Loucy (cell line): ENCODE measurements at regions not wholly inside any gene's neighbourhood (a gene's known extent, or its start where the extent isn't known, plus 50 kb on each side); places are given as distances from the start of the nearest gene placed in this dataset.

Source experiments
- EZH2phosphoT487 ChIP-seq: fragments of 200-600 bp; IDR thresholded peaks from 2 replicates; pipeline ENCODE4 v1.6.1; 2018; ENCODE audit warnings: antibody characterized with exemption, mild to moderate bottlenecking, moderate library complexity, borderline replicate concordance
- TF ChIP-seq, protein P1 (sequence below): fragments of 200-600 bp; sonication (generic); conservative IDR thresholded peaks from 2 replicates; pipeline ENCODE4 v1.5.1; 2014; ENCODE audit warnings: mild to moderate bottlenecking, antibody characterized with exemption, low read length

DNA sequence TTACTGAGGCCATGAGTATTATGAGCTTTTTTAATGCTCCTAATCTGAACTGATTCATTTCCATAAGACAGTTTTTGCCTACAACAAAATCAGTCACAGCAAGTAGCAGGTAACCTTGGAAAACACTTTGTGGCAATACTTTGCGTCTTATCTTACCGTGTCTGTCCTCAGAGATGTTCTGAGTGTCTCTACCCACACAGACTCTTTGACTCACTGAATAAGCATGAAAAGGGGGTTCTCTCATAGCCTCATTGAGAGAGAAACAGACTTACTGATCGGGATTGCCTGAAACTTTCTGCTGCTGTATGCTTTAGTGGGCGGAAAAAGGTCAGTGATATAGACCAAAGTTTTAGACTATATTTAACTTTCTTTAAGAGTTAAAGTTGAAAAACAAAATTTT lies 92.6 kb downstream of the MYL12B start:
- TF ChIP-seq, protein P1, sequence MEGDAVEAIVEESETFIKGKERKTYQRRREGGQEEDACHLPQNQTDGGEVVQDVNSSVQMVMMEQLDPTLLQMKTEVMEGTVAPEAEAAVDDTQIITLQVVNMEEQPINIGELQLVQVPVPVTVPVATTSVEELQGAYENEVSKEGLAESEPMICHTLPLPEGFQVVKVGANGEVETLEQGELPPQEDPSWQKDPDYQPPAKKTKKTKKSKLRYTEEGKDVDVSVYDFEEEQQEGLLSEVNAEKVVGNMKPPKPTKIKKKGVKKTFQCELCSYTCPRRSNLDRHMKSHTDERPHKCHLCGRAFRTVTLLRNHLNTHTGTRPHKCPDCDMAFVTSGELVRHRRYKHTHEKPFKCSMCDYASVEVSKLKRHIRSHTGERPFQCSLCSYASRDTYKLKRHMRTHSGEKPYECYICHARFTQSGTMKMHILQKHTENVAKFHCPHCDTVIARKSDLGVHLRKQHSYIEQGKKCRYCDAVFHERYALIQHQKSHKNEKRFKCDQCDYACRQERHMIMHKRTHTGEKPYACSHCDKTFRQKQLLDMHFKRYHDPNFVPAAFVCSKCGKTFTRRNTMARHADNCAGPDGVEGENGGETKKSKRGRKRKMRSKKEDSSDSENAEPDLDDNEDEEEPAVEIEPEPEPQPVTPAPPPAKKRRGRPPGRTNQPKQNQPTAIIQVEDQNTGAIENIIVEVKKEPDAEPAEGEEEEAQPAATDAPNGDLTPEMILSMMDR: no peak
- no peak for TF ChIP-seq EZH2phosphoT487
